GM19043 (cell line): ENCODE measurements at regions not wholly inside any gene's neighbourhood (a gene's known extent, or its start where the extent isn't known, plus 50 kb on each side); places are given as distances from the start of the nearest gene placed in this dataset.

Experiments
- ATAC-seq: cut with Tn5 transposase; IDR thresholded peaks from one replicate; pipeline ENCODE4 v1.9.1; 2021; ENCODE audit warnings: low read depth; ENCODE audit not compliant: unreplicated experiment

DNA sequence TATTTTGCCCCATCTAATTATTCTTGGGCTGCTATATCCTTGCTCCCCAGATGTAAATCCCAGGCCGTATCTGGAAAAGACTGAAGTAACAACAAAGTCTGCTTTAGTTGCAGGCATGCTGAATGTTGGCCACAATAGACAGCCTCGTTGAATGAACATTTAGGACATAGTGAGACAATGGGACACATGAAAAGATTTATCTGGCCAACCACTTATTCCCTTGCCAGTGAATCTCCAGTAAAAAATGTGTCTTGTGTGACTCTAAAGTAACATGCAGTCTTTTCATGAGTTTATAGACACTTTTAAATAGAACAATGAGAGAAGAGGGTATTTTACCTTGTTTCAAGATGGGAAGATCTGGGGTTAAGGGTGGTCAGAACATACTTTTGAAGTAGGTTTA lies 60.2 kb upstream of the STXBP6 start:
- no peak for ATAC-seq

- no peak for ATAC-seq
Observed at GRCh38 chr14:25108959-25109358, 59.0 kb upstream of the STXBP6 start.

DNA sequence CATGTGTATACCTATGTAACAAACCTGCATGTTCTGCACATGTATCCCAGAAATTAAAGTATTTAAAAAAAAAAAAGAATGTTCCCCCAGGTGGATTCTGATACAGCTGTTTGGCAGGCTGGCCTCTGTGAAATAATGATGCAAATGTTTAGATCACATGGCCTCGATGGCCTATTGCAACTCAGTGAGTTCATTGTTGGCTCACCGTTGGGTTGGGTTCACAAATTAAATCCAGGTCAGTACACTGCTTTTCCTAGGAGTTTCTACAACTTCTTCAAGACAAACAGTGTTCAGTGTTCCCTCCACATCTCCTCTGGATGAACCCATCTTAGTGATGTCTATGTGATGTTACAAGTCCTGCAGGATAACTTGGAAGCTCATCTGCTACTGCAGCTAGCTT lies 58.3 kb upstream of the STXBP6 start:
- ATAC-seq, result no peak

DNA sequence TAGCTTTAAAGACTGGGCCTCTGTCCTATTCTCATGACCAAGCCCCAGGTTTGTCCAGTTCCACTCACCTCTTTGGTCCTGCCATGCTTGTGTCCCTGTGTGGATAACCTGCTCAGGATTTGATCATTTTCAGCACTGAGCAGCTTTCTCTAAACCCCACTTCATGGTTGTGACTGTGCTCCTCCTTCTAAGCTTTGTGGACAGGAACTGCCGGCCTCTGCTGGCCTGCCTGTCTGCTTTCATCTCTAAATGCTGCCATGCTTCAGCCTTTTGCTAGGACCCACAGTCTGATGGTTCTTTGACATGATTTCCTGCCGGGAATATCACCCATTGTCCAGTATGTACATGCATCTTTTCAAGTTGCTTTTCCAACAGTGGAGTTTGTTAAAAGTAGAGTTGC lies 53.9 kb upstream of the STXBP6 start:
- no peak for ATAC-seq

- ATAC-seq, result no peak
Observed at GRCh38 chr14:25103271-25103670, 53.3 kb upstream of the STXBP6 start.

GRCh38 chr14:25102788-25103187 lies 52.8 kb upstream of the STXBP6 start:
- no peak for ATAC-seq

- ATAC-seq, result no peak
Observed at GRCh38 chr14:25101276-25101675, 51.3 kb upstream of the STXBP6 start.
